OCI-LY1 (cell line): ENCODE measurements at regions not wholly inside any gene's neighbourhood (a gene's known extent, or its start where the extent isn't known, plus 50 kb on each side); places are given as distances from the start of the nearest gene placed in this dataset.

Experiments used
- CTCF ChIP-seq: fragments of 200-600 bp; sonication (generic), shearing (Covaris generic); IDR thresholded peaks from 2 replicates; pipeline ENCODE4 v1.5.1; 2017; ENCODE audit warnings: mild to moderate bottlenecking, antibody characterized with exemption, low read length, moderate library complexity, mixed read lengths
- EZH2 ChIP-seq: fragments of 200-600 bp; sonication (generic), shearing (Covaris generic); IDR thresholded peaks from 2 replicates; pipeline ENCODE4 v1.8.0; 2017; ENCODE audit warnings: borderline replicate concordance, mixed run types, mild to moderate bottlenecking, antibody characterized with exemption, low read length, moderate library complexity, mixed read lengths

- TF ChIP-seq CTCF (no peak), EZH2 (no peak)
Measured at GRCh38 chr3:3927198-3927597, 128.0 kb downstream of the LRRN1 start.
